Parathyroid adenoma (tissue), 2 donors: ENCODE measurements at regions not wholly inside any gene's neighbourhood (a gene's known extent, or its start where the extent isn't known, plus 50 kb on each side); places are given as distances from the start of the nearest gene placed in this dataset.

Experiments used
- H2AFZ ChIP-seq: fragments of 300-600 bp; sonication (generic); one replicate; pipeline ENCODE4 v1.7.0; 2017; ENCODE audit warnings: antibody characterized with exemption, mild to moderate bottlenecking
- H3K27ac ChIP-seq: fragments of 300-600 bp; sonication (generic); one replicate; pipeline ENCODE4 v1.7.0; 2017
- H3K27me3 ChIP-seq: fragments of 300-600 bp; sonication (generic); one replicate; pipeline ENCODE4 v1.7.0; 2017; ENCODE audit warnings: low read length; ENCODE audit not compliant: control insufficient read depth, insufficient read depth
- H3K36me3 ChIP-seq: fragments of 300-600 bp; sonication (generic); one replicate; pipeline ENCODE4 v1.7.0; 2017; ENCODE audit warnings: low read length; ENCODE audit not compliant: control insufficient read depth, insufficient read depth
- H3K4me1 ChIP-seq: fragments of 300-600 bp; sonication (generic); one replicate; pipeline ENCODE4 v1.7.0; 2017; ENCODE audit warnings: control low read depth
- H3K4me2 ChIP-seq: fragments of 300-600 bp; sonication (generic); one replicate; pipeline ENCODE4 v1.7.0; 2017; ENCODE audit warnings: low read length
- H3K4me3 ChIP-seq: fragments of 300-600 bp; sonication (generic); one replicate; pipeline ENCODE4 v1.7.0; 2017; ENCODE audit warnings: low read depth, low read length
- H3K79me2 ChIP-seq: fragments of 300-600 bp; sonication (generic); one replicate; pipeline ENCODE4 v1.7.0; 2017; ENCODE audit warnings: control low read depth
- H3K9ac ChIP-seq: fragments of 300-600 bp; sonication (generic); one replicate; pipeline ENCODE4 v1.7.0; 2017; ENCODE audit warnings: mild to moderate bottlenecking
- H3K9me3 ChIP-seq: fragments of 300-600 bp; sonication (generic); one replicate; pipeline ENCODE4 v1.7.0; 2017; ENCODE audit warnings: low read length; ENCODE audit not compliant: control insufficient read depth
- TF ChIP-seq, protein P1 (sequence below): fragments of 300-600 bp; sonication (generic); IDR thresholded peaks from one replicate; pipeline ENCODE4 v1.7.0; 2017; ENCODE audit warnings: antibody characterized with exemption, mild to moderate bottlenecking
- donor health status: primary hyperparathyroidism.

DNA sequence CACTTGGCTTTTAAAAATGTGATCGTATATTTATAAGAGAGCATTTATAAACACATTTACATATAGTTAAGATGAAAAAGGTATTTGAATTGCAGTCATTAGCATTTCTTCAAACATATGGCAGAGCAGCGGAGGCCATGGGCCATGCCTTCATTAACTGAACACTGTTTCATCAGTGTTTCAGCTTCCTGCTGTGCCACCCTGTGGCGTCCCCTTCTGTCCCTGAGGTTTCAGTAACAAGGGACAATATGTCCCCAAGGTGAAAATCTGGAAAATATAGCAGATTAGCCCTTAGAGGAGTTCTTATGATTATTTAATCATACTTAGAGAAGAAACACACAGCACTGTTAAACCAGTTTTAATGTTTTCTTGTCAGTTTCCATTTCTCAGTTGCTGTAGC lies 577.8 kb downstream of the ETV1 start:
- Histone ChIP-seq H3K79me2 (no peaks in the 10 kb centered on the region), H3K4me1 (no peaks in the 10 kb centered on the region), H3K36me3 (no peaks in the 10 kb centered on the region), H2AFZ (no peak overlapping the region), H3K27ac (no peak overlapping the region), H3K9me3 (no peaks in the 10 kb centered on the region), H3K4me3 (no peak overlapping the region), H3K27me3 (no peaks in the 10 kb centered on the region), H3K9ac (no peak overlapping the region), H3K4me2 (no peak overlapping the region)
- TF ChIP-seq, protein P1, sequence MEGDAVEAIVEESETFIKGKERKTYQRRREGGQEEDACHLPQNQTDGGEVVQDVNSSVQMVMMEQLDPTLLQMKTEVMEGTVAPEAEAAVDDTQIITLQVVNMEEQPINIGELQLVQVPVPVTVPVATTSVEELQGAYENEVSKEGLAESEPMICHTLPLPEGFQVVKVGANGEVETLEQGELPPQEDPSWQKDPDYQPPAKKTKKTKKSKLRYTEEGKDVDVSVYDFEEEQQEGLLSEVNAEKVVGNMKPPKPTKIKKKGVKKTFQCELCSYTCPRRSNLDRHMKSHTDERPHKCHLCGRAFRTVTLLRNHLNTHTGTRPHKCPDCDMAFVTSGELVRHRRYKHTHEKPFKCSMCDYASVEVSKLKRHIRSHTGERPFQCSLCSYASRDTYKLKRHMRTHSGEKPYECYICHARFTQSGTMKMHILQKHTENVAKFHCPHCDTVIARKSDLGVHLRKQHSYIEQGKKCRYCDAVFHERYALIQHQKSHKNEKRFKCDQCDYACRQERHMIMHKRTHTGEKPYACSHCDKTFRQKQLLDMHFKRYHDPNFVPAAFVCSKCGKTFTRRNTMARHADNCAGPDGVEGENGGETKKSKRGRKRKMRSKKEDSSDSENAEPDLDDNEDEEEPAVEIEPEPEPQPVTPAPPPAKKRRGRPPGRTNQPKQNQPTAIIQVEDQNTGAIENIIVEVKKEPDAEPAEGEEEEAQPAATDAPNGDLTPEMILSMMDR: no peak

DNA sequence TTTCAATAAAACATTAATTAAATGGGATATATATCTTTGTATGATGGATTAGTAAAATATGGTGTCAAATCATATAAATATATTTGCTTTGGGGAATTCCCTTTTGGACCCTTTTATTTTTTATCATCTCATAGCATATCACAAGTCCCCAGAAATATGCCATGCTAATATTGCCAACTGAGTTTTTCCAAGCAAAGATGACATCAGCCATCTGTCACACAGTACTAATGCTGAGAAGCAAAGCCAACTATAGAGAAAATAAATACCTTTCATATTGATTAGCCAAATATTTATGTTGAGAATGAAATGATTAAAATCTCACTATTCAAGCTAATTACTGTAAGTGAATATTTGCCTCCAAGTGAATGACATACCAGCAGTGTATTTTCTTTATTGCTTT lies 575.3 kb downstream of the ETV1 start:
- Histone ChIP-seq H3K27me3 (no peaks in the 10 kb centered on the region), H3K4me3 (no peak overlapping the region), H3K9ac (no peak overlapping the region), H3K4me1 (no peaks in the 10 kb centered on the region), H3K36me3 (no peaks in the 10 kb centered on the region), H3K79me2 (no peaks in the 10 kb centered on the region), H3K4me2 (no peak overlapping the region), H3K27ac (no peak overlapping the region), H3K9me3 (no peaks in the 10 kb centered on the region), H2AFZ (no peak overlapping the region)
- TF ChIP-seq, protein P1: no peak

DNA sequence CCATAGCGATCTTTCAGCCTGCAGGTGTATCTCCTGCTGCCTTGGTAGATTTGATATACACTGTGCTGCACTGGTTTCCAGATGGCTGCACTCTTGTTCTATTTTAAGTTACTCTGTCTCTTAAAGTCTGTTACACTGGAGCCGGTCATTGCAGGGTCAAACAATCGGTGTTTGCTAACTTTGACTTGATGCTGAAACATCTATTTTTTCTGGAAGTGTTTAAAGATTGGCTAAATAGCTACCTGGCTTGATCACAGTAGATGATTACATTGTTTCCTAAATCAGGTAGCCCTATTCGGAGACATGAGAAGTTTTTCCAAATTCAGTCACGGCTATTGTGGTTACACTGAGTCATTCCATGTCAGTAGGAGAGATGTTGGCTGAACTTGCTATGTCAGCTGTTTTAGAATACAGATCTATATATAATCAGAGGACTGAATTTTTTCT lies 574.8 kb downstream of the ETV1 start:
- H3K27ac ChIP-seq: no peak overlapping the region
- H3K4me2 ChIP-seq: peak overlapping the region; percentile 30
- no peaks in the 10 kb centered on the region for H3K79me2 ChIP-seq
- H3K4me3 ChIP-seq: no peak overlapping the region
- H3K9me3 ChIP-seq: no peaks in the 10 kb centered on the region
- TF ChIP-seq, protein P1: no peak
- no peaks in the 10 kb centered on the region for H3K36me3 ChIP-seq
- no peaks in the 10 kb centered on the region for H3K4me1 ChIP-seq
- H3K27me3 ChIP-seq: no peaks in the 10 kb centered on the region
- no peak overlapping the region for H3K9ac ChIP-seq
- H2AFZ ChIP-seq: no peak overlapping the region

DNA sequence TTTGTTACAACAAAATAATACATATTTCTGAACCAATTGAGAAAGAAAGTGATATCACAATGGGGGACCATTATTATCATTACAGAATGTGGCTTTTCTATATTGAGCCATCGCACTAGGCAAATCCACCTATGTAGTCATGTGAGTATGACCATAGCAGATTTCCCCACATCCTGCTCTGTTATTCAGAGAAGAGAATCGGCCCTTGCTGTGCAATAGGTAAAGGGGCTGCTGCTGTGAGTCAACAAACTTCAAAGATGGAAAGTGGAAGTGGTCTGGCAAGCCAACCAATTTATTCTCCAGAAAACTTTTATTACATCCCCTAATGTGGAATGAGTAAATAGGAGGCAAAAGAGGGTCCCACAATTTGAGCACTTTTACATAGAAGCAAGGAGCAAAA lies 573.4 kb downstream of the ETV1 start:
- H3K27me3 ChIP-seq: no peaks in the 10 kb centered on the region
- no peak overlapping the region for H3K4me2 ChIP-seq
- H3K27ac ChIP-seq: no peak overlapping the region
- H3K36me3 ChIP-seq: no peaks in the 10 kb centered on the region
- no peak overlapping the region for H3K4me3 ChIP-seq
- no peaks in the 10 kb centered on the region for H3K79me2 ChIP-seq
- no peak overlapping the region for H3K9ac ChIP-seq
- TF ChIP-seq, protein P1: no peak
- H2AFZ ChIP-seq: no peak overlapping the region
- H3K4me1 ChIP-seq: no peaks in the 10 kb centered on the region
- H3K9me3 ChIP-seq: no peaks in the 10 kb centered on the region

DNA sequence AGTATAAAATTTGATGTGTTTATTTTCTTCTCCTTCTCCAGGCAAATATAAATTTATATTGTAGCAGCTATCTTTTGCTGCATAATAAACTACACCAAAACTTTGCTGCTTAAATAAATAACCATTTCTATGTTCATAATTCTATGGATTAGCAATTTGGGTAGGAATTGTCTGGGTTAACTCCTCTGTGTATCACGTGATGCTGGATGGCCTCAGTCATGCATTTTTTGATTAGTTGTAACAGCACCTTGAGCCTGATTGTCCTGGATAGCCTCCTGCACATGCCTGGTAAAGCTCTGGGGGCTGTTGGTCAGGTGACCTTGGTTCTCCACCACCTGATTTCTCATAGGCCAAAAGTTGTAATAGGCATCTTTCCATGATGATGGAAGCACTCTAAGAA lies 572.9 kb downstream of the ETV1 start:
- Histone ChIP-seq H3K27ac (no peak overlapping the region), H3K36me3 (no peaks in the 10 kb centered on the region), H3K79me2 (no peaks in the 10 kb centered on the region)

More for the DNA sequence above, 572.9 kb downstream of the ETV1 start:
- TF ChIP-seq, protein P1: no peak
- no peak overlapping the region for H3K9ac ChIP-seq
- no peak overlapping the region for H2AFZ ChIP-seq
- no peaks in the 10 kb centered on the region for H3K27me3 ChIP-seq
- no peak overlapping the region for H3K4me2 ChIP-seq
- H3K9me3 ChIP-seq: no peaks in the 10 kb centered on the region
- no peaks in the 10 kb centered on the region for H3K4me1 ChIP-seq
- H3K4me3 ChIP-seq: no peak overlapping the region
